22Rv1 (cell line): ENCODE measurements at regions not wholly inside any gene's neighbourhood (a gene's known extent, or its start where the extent isn't known, plus 50 kb on each side); places are given as distances from the start of the nearest gene placed in this dataset.

ENCODE experiments used
- ZFX ChIP-seq: fragments of 450-650 bp; IDR thresholded peaks from 2 replicates; pipeline ENCODE4 v1.6.1; 2017; ENCODE audit warnings: antibody characterized with exemption, borderline replicate concordance
- TF ChIP-seq, protein P1 (sequence below): fragments of 450-650 bp; IDR thresholded peaks from 2 replicates; pipeline ENCODE4 v1.5.1; 2017; ENCODE audit warnings: mild to moderate bottlenecking

DNA sequence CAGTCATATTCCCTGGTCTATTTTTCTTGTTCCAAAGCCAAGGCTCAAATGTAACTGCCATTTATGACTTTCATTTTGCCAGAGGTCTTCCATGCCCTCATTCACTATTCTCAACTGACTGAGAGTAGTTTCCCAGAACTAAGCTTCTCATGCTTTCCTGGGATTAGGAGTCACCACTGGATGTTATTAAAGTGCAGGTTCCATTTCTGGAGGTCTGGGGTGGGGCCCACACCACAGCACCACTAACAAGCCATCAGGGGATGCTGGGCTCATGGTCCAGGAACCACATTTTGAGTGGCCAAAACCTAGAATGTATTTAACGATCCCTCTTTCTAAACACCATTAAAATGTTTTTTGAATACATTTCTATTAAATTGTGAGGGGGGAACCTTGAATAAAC lies 677.6 kb downstream of the SEMA5A start:
- TF ChIP-seq, protein P1, sequence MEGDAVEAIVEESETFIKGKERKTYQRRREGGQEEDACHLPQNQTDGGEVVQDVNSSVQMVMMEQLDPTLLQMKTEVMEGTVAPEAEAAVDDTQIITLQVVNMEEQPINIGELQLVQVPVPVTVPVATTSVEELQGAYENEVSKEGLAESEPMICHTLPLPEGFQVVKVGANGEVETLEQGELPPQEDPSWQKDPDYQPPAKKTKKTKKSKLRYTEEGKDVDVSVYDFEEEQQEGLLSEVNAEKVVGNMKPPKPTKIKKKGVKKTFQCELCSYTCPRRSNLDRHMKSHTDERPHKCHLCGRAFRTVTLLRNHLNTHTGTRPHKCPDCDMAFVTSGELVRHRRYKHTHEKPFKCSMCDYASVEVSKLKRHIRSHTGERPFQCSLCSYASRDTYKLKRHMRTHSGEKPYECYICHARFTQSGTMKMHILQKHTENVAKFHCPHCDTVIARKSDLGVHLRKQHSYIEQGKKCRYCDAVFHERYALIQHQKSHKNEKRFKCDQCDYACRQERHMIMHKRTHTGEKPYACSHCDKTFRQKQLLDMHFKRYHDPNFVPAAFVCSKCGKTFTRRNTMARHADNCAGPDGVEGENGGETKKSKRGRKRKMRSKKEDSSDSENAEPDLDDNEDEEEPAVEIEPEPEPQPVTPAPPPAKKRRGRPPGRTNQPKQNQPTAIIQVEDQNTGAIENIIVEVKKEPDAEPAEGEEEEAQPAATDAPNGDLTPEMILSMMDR, result no peak
- TF ChIP-seq ZFX, result no peak
